ENCODE measurements at regions not wholly inside any gene's neighbourhood (a gene's known extent, or its start where the extent isn't known, plus 50 kb on each side); places are given as distances from the start of the nearest gene placed in this dataset.
"Not testable (repeated sequence)": the region's sequence is repeated elsewhere in the genome, so short reads cannot be mapped to it uniquely, and the experiment has no call there.

GRCh38 chr14:97135847-97136246, 338.7 kb downstream of the VRK1 start:
- not testable (repeated sequence) for DNase-seq (ENCODE audit: low read depth in 2 of 3, low spot score in 1 of 3)

GRCh38 chr14:97137705-97138104, 340.5 kb downstream of the VRK1 start:
- no peak for DNase-seq (ENCODE audit: low read depth in 2 of 3, low spot score in 1 of 3)

- no peak for DNase-seq (ENCODE audit: low read depth in 2 of 3, low spot score in 1 of 3)
These were observed 341.6 kb downstream of the VRK1 start for GRCh38 chr14:97138801-97139200.

GRCh38 chr14:97143011-97143410, 345.8 kb downstream of the VRK1 start:
- no peak for DNase-seq (ENCODE audit: low read depth in 2 of 3, low spot score in 1 of 3)

- DNase-seq (ENCODE audit: low read depth in 2 of 3, low spot score in 1 of 3), result no peak
These were observed 346.3 kb downstream of the VRK1 start for GRCh38 chr14:97143456-97143855.

GRCh38 chr14:97148021-97148420, 350.8 kb downstream of the VRK1 start:
- not testable (repeated sequence) for DNase-seq (ENCODE audit: low read depth in 2 of 3, low spot score in 1 of 3)

GRCh38 chr14:97149775-97150174, 352.6 kb downstream of the VRK1 start:
- no peak for DNase-seq (ENCODE audit: low read depth in 2 of 3, low spot score in 1 of 3)

GRCh38 chr14:97153527-97153926, 356.3 kb downstream of the VRK1 start:
- DNase-seq (ENCODE audit: low read depth in 2 of 3, low spot score in 1 of 3), result no peak

GRCh38 chr14:97155320-97155719, 358.1 kb downstream of the VRK1 start:
- no peak for DNase-seq (ENCODE audit: low read depth in 2 of 3, low spot score in 1 of 3)

- DNase-seq (ENCODE audit: low read depth in 2 of 3, low spot score in 1 of 3), result no peak
These were observed 358.6 kb downstream of the VRK1 start for GRCh38 chr14:97155814-97156213.

GRCh38 chr14:97156705-97157104, 359.5 kb downstream of the VRK1 start:
- DNase-seq (ENCODE audit: low read depth in 2 of 3, low spot score in 1 of 3), result no peak

- no peak for DNase-seq (ENCODE audit: low read depth in 2 of 3, low spot score in 1 of 3)
These were observed 360.9 kb downstream of the VRK1 start for GRCh38 chr14:97158102-97158501.

- no peak for DNase-seq (ENCODE audit: low read depth in 2 of 3, low spot score in 1 of 3)
These were observed 361.9 kb downstream of the VRK1 start for GRCh38 chr14:97159124-97159523.

GRCh38 chr14:97162621-97163020, 365.4 kb downstream of the VRK1 start:
- no peak for DNase-seq (ENCODE audit: low read depth in 2 of 3, low spot score in 1 of 3)

- DNase-seq (ENCODE audit: low read depth in 2 of 3, low spot score in 1 of 3), result no peak
These were observed 366.8 kb downstream of the VRK1 start for GRCh38 chr14:97164021-97164420.

GRCh38 chr14:97166497-97166896, 369.3 kb downstream of the VRK1 start:
- DNase-seq (ENCODE audit: low read depth in 2 of 3, low spot score in 1 of 3), result no peak

- not testable (repeated sequence) for DNase-seq (ENCODE audit: low read depth in 2 of 3, low spot score in 1 of 3)
These were observed 370.4 kb downstream of the VRK1 start for GRCh38 chr14:97167577-97167976.

- no peak for DNase-seq (ENCODE audit: low read depth in 2 of 3, low spot score in 1 of 3)
These were observed 375.5 kb downstream of the VRK1 start for GRCh38 chr14:97172644-97173043.

- peak in 1 of 3 donors; percentile 12 for DNase-seq (ENCODE audit: low read depth in 2 of 3, low spot score in 1 of 3)
These were observed 379.8 kb downstream of the VRK1 start for GRCh38 chr14:97177016-97177415.

GRCh38 chr14:97177635-97178034, 380.5 kb downstream of the VRK1 start:
- DNase-seq (ENCODE audit: low read depth in 2 of 3, low spot score in 1 of 3), result no peak

GRCh38 chr14:97178781-97179180, 381.6 kb downstream of the VRK1 start:
- DNase-seq (ENCODE audit: low read depth in 2 of 3, low spot score in 1 of 3), result no peak

- DNase-seq (ENCODE audit: low read depth in 2 of 3, low spot score in 1 of 3), result peak in 2 of 3 donors; percentile 11 to 17
These were observed 382.4 kb downstream of the VRK1 start for GRCh38 chr14:97179573-97179972.

GRCh38 chr14:97180304-97181200, 383.4 kb downstream of the VRK1 start:
- no peak for DNase-seq (ENCODE audit: low read depth in 2 of 3, low spot score in 1 of 3)

Measured in stimulated activated CD4-positive, alpha-beta T cell treated with anti-CD3 and anti-CD28 coated beads, Interleukin-12 subunit alpha, Interleukin-12 subunit beta, amount 100 ng/mL, for 48 hours (primary cell).